SKM-1 (cell line): ENCODE measurements at regions not wholly inside any gene's neighbourhood (a gene's known extent, or its start where the extent isn't known, plus 50 kb on each side); places are given as distances from the start of the nearest gene placed in this dataset.
"Not testable (repeated sequence)": the region's sequence is repeated elsewhere in the genome, so short reads cannot be mapped to it uniquely, and the experiment has no call there.

Source experiments
- DNase-seq: peaks from one replicate; lab custom pipeline; 2025; ENCODE audit not compliant: unreplicated experiment; lab: John Stamatoyannopoulos, UW

DNA sequence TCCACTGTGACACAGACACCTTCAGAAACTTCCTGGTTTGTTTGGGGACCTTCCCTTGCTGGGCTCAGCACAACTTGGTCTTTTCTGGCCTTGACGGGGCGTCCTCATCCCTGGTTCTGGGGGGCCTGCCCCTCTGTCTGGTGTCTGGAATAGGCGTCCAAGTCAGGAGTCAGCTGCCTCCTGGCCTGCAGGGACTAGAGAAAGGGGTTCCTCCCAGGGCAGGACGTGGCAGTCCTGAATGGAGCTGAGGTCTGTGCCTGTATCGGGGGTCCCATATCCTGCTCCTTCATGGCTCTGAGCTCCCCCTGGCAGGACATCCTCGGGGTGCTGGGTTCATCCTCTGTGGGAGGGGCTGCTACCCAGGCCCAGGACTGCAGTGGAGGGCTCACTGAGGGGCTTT lies 384.0 kb downstream of the TMEM121 start:
- DNase-seq, result no peak

DNA sequence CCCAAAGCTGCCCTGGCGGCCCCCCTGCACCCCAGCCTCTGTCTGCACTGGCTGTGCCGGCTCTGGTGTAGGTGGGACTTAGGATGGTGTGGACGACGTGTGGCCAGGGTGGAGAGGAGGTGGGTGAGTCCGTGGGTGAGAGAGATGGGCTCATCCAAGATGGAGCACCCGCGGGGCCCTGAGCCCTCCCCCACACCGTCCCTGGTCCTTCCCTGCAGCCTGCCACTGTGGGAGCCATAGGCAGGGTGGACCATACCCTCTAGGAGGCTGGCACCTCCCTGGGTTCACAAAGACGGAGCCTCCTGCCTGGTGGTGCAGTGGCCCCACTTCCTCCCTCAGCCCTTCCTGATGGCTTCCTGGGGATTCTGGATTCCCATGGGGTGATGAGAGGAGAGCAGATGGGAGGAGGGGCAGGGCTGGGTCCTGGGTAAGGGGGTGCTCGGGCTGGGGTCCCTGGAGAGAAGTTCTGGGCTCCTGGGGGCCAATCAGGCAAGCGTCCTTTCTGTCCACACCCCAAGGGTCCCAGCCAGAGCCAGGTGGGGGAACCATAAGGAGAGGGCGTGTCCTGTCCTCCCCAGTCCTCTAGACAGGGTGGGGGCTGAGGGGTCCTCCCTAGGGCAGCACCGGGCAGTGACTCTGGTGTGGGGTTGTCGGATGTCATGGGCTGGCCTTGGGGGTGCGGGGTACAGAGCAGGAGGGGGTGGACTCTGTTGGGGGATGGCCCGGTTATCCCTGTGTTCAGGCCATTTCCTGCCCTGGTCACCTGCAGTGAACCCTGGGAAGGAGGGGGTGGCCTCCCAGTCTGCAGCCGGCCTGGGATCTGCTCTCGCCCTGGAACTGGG lies 384.8 kb downstream of the TMEM121 start:
- no peak for DNase-seq

DNA sequence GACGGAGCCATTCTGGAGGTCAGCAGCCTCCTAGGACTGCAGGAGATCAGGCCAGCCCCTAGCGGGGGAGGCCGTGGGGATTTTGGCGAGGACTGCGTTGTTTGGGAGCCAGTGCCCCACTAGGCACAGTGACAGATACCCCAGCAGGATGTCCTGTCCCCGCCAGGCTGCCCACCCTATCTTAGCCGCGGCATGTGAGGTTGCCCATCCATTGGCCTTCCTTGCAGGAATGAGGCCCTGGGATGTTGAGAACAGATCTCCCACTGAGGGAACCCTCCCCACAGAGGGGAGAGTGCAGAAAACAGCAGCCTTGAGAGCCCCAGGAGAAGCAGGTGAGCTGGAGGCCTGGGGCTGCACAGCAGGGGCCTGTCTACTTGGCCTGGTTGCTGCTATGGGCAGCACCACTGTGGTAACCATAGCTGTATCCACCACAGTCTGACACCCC lies 385.5 kb downstream of the TMEM121 start:
- DNase-seq, result not testable (repeated sequence)

DNA sequence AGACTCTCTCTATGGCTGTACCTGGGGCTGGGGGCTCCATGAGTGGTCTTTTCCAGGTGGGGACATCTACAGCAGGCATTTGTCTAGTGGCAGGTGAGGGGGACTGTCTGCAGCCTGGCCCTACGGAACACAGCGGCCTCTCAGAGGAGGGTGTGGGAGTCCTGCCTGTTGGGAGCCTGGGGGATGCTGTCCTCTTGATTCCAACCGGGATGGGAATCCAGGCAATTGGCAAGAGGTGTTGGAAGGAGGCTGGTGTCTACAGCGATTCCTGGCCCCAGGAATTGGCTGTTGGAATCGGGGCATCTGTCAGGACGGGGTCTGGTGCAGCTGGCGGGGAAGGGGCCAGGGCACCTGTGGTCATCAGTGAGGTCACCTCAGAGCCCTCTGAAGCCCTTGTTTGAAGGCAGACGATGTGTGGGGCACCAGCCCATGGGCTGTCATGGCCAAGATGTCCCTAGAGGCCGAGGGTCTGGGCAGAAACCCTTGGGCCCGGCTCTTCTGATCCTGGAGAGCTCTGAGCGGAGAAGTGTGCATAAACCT lies 386.3 kb downstream of the TMEM121 start:
- no peak for DNase-seq

DNA sequence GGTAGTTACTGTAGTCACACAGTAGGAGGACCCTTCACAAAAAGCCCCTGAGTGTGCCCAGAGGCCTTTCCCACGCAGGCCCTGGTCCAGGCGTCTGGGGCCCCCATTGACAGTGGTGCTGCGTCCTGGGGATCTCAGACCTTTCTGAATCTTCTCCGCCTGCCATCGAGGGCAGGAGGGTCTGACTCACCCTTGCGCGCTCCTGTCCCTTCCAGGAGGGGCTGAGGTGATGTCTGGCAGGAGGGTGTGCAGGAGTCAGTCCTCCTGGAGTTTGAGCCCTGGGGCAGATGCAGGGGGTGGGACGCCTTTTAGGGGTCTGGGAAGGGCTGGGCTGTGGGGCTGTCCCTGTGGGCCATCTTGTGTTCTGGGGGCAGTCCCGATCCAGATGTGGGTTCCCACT lies 386.8 kb downstream of the TMEM121 start:
- DNase-seq, result no peak

DNA sequence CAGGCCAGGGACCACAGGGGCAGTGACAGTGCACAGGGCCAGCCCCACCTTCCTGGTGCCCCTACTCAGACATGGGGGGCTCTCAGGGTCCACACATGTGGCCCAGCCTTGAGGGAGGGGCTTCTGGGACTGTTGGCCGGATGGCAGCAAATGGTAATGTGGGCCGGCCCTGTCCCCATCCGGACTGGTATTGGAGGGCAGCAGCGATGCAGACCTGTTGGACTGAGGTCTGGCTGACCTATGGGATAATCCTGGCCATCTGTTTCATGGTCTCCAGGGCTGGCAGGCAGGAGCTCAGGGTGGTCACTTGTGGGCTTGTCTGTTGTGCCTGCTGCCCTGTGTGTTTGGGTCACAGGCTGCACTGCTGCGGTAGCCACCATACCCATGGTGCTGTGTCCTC lies 387.5 kb downstream of the TMEM121 start:
- DNase-seq, result no peak

DNA sequence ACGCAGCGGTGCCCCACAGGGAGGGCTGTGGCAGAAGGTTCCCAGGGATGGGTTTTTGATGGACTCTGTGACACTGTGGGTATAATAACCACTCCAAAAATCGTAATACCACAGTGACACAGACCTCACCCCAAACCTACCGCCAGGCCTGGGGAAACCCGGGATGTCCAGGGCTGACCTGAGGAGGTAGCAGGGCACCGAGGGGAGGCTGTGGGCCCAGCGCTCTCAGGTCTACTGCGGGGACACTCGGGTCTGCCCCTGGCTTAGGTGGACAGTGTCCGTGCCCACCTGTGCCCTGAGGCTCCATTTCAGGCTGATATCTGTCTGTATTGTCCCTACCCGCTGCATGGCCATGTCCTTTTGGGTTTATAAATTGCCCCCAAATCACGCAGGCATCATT lies 387.9 kb downstream of the TMEM121 start:
- not testable (repeated sequence) for DNase-seq

DNA sequence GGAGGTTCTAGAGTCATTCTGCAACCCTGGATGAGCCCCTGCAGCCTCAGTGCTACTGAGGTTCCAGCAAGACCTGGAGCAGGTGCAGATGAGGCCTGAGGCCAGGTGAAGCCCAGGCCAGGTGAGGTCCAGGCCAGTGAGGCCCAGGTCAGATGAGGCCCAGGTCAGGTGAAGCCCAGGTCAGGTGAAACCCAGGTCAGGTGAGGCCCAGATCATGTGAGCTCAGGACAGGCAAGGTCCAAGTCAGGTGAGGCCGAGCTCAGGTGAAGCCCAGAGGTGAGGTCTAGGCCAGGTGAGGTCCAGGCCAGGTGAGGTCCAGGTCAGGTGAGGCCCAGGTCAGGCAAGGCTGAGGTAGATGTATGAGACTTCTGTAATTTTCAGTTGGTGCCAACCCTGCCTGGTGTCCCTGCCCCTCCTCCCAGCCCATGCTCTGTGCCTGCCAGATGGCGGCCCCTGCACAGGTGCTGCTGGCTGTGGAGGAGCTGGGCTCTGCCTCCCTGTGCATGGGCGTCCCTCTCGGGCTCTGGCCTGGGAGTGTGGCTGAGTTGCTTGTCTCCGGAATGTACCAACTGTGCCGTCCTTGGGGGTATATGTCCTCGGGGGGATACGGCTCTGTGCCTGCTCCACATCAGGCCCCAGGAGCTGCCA lies 388.5 kb downstream of the TMEM121 start:
- no peak for DNase-seq

DNA sequence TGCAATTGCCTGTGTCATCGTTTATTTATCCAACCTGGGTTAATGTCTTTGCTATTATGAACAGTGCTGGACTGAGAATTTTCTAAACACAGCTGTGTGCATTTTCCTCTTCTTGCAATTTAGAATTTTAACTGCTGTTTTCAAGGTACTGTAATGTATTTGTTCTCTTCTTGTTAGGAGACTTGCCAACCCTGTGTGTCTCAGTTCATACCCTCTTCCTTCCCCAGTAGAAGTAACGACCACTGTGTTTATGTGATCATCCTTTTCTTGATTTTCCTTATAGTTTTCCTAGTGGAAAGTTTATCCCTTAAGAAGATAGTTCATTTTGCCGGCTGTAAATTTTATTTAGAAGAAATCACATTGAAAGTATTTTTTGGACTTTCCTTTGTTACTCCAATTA lies 389.2 kb downstream of the TMEM121 start:
- not testable (repeated sequence) for DNase-seq

DNA sequence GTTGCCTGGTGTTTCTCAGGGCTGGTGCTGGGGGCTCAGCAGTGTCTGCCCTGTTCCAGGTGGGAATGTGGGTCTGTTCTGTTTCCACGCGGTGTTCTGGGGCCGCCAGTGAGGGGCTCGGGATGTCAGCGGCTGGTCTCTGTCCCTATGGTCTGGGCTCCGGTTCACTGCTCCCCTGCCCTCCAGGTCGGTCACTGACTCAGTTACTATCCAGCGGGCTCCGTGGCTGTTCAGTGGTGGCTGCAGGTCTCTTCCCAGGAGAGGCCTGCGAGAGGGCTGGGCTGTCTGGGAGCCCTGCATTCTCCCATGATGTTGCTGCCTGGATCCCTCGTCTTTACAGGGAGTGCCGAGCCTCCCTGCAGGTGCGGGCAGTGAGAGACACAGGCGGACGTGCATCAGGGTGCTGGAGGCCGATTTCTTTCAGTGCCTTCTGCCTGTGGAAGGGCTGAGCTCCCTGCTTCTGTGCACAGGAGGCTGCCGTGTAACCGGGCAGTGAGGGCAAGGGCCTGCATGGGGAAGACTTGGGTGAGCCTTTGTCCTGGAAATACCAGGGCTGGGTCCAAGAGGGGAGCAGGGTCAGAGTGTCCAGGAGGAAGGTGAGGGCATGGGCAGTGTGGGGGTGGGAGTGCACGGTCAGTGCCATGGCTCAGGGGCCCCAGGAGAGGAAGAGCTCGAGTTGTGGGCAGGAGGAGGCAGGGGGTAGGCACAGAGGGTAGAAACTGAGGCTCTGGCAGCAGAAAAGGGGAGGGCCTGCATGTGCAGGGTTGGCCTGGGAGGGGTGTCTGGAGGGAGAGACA lies 391.0 kb downstream of the TMEM121 start:
- DNase-seq, result not testable (repeated sequence)

DNA sequence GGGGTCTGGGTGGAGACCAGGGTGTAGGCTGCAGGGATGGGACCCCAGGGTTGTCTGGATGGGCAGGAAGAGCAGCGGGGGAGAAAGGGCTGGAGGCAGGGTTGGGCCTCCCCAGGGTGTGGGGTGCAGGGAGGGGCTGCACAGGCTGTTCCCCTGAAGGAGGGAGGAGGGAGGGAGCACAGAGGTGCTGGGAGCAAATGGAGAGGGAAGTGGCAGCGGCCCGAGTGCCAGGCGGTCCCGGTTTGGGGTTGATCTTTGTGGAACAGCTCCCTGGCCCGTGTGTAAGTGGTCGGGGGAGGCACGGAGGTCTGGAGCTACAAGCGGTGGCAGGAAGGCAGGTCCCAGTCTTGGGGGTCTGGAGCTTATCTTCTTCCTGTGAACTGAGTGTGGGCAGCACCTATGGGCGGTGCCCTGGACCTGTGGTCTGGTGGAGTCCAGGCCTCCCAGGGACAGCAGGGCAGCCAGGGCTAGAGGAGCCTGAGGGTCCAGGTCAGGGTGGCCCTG lies 391.6 kb downstream of the TMEM121 start:
- no peak for DNase-seq

DNA sequence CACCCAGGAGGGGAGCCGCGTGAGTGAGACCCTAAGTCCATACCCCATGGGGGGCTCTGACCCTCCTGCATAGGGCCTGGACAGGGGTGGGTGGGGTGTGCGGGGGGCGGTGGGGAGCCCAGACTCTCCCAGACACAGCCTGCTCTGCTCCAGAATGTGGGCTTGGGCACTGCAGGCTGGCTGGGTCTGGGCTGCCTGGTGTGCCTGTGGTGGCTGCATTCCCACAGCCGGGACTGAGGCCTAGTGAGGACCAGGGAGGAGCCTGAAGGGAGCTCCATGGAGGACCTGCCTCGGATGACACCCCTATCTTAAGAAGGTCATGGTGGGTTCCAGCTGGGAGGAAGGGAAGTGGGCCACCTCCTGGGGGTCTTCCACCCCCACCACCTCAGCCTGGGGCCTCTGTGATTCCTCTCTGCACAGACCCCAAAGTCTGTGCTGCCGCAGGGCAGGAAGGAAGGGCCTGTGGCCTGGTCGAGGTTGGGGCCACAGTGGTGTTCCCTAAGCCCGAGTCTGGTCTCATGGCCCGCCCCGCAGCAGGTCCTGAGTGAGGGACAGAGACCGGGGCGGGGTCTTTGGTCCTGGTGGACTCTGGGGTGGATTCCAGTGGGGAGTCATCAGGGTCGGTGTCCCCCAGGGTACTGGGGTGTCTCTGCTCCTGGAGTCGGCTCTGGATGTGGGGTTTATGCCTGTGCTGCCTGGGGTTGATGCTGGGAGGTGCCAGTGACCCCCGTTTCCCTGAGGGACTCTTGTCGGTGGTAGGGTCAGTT lies 392.3 kb downstream of the TMEM121 start:
- no peak for DNase-seq

DNA sequence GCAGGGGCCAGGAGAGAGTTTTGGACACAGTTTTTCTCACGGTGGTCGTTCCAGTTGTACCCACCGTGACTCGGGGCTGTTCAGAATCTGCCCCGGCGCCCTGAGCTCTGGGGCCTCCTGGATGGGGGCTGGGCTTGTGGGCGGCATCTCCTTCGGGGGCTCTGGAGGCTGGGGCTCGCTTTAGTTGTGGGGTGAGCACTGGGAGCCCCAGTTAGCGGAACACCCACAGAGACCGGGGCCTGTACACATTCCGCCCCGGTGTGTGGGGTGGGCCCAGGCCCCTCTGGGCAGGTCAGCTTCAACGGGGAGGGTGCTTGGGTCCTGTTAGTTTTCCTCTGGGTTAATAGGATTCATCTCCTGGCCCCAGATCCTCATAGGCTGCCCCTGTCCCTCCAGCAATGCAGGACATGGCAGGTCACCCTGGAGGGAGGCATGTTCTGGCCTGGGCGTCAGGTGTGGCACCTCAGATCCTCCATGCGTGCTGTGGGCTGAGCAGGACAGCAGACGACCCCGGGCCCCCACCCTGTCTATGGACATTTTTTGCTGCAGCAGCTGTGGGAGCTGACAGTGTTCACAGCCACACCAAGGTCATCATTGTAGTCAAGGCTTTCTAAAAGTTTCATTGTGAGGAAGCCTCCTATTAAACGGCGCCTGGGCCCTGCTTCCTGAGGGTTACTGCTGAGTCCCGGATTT lies 393.2 kb downstream of the TMEM121 start:
- no peak for DNase-seq

DNA sequence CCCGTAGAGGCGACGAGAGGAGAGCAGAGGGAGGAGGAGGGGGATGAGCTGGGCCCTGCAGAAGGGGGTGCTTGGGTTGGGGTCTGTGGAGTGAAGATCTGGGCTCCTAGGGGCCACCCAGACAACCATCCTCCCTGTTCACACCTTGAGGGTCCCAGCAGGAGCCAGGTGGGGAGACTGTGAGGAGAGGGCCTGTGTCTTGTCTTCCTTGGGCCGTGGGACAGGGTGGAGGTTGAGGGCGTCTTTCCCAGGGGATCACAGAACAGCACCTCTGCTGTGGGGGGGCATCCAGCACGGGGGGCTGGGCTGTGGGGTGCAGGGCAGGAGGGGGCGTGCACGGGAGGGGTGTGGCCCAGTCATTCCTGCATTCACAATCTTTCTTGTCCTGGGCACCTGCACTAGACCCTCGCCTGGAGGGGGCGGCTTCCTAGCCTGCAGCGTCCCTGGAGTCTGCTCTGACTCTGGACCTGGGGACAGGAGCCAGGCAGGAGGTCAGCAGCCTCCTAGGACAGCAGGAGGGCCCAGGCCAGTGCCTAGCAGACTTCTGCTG lies 393.8 kb downstream of the TMEM121 start:
- DNase-seq, result not testable (repeated sequence)

DNA sequence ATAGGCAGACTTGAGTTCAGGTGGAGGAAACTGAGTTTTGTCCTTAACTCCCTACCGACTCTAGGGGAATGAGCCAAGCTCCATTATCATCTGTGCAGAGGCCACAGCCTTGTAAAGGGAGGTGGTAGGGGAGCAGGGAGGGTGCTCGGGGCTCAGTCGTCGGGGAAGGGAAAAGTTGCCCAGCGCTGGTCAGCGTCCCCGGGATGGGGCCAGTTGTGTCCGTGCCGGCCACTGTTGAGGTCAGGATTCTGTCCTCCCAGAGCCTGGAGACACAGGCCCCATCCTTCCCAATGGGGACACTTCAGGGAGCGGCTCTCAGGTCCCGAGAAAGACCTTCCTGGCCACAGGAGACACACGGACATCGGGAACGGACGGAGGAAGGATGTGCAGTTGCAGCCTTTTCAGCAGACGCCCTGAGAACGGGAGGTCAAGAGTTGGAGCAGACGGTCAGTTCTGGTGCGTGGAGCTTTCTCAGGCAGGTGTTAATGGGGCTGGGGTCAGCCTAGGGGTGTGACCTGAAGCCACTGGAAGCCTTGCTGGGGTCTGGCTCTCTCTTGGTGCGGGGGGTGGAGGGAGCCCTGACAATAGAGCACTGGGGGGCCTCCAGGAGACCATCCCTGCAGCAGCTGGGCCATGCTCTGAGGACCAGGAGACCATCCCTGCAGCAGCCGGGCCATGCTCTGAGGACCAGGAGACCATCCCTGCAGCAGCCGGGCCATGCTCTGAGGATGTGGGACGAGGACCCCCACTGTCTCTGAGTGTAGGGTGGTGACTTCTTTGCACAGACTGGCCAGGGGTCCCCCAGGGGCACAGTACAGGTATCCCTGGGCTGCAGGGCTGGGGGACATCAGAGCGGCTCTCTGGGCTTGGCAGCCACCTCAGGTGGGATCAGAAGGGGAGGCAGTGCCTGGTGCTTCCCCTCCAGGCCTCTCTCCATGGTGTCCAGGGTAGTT lies 394.7 kb downstream of the TMEM121 start:
- DNase-seq, result not testable (repeated sequence)

DNA sequence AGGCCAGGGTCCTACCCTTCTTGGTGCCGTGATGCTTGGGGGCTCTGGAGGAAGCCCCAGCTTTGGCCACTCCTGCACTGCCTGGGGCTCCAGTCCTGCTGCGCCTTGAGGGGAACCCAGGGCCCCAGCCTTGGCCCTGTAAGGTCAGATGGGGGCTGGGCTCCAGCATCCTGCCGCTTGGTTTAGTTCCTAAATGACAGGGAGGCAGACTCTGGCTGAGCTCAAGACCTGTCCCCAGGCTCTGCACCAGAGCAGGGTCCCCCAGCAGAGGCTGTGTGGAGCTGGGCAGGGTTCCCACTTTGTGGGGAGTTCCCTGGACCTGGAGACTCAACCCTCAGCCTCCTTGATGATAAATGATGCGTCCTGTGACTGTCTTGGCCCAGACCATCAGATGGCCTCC lies 395.4 kb downstream of the TMEM121 start:
- DNase-seq, result not testable (repeated sequence)

DNA sequence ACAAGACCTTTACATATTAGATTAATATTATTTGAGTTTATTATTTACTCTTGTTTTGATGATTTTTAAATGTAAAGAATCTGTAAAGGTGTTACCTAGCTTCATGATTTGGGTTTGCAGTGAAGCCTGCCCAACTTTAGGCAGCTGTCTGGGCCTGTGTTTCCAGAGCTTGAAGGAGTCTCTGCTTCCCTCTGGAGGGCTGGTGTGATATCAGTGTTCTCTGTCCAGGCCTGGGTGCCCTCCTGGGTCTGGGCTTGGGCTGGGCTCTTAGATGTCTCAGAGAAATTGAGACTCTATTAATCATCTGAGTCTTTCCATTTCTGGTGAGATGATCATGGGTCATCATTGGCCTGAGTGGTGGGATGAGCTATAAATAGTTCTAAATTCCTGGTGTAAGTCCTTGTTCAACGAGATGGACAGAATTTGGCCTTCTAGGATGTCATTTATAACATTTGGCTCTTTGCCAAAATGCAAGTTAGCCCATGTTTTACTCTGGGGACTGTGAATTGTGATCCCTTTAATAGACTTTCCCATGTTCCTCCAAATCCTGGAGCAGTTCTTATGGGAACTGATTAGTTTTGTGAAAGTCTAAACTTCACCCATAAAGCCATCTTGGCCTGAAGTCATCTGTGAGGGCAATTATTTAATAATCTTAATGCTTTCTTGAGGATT lies 397.3 kb downstream of the TMEM121 start:
- not testable (repeated sequence) for DNase-seq
